DMS53 (cell line): ENCODE measurements at regions not wholly inside any gene's neighbourhood (a gene's known extent, or its start where the extent isn't known, plus 50 kb on each side); places are given as distances from the start of the nearest gene placed in this dataset.
"Not testable (repeated sequence)": the region's sequence is repeated elsewhere in the genome, so short reads cannot be mapped to it uniquely, and the experiment has no call there.

Experiments
- DNase-seq: peaks from one replicate; lab custom pipeline; 2025; lab: John Stamatoyannopoulos, UW

GRCh38 chr1:58190267-58190988 lies 356.1 kb downstream of the OMA1 start:
- no peak for DNase-seq

GRCh38 chr1:58189453-58189852 lies 357.1 kb downstream of the OMA1 start:
- no peak for DNase-seq

DNA sequence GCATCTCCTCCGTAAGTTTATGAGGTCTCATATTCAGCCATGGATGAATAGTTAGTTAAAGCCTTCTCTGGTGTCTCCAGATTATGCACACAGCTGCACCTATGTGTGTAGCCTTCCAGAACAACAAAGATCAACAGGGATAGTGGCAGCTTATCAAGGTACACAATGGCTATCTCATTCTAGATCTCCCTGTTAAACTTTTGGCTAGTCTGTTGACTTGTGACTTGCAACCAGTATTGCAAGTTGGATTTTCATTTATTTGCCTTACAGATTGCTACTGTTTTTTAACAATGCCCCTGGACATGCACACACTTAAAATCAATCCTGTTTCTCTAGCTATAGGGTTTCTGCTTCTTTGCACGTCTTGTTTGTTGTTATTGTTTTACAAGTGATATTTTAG lies 363.2 kb downstream of the OMA1 start:
- DNase-seq = peak; percentile 88

DNA sequence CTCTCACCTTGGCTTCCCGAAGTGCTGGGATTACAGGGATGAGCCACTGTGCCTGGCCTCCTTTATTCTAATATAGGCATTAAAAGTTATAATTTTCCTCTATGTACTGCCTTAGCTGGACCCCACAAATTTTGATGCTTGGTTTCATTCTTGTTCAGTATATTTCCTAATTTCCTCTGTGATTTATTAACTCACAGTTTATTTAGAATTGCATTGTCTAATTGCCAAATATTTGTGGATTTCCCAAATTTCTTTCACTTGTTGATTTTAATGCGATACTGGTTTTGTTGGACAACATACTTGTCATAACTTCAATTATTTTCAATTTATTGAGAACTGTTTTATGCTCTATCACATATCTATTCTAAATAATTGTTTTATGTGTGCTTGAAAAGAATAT lies 366.0 kb downstream of the OMA1 start:
- DNase-seq = no peak

- DNase-seq = not testable (repeated sequence)
Observed at GRCh38 chr1:58169160-58169559, 377.4 kb downstream of the OMA1 start.

- not testable (repeated sequence) for DNase-seq
Observed at GRCh38 chr1:58167131-58167530, 379.4 kb downstream of the OMA1 start.

GRCh38 chr1:58166417-58166816 lies 380.1 kb downstream of the OMA1 start:
- DNase-seq = no peak

- DNase-seq = no peak
Observed at GRCh38 chr1:58165073-58165472, 381.5 kb downstream of the OMA1 start.

- peak; percentile 93 for DNase-seq
Observed at GRCh38 chr1:58162952-58163550, 383.5 kb downstream of the OMA1 start.

- DNase-seq = no peak
Observed at GRCh38 chr1:58159434-58159830, 387.1 kb downstream of the OMA1 start.

DNA sequence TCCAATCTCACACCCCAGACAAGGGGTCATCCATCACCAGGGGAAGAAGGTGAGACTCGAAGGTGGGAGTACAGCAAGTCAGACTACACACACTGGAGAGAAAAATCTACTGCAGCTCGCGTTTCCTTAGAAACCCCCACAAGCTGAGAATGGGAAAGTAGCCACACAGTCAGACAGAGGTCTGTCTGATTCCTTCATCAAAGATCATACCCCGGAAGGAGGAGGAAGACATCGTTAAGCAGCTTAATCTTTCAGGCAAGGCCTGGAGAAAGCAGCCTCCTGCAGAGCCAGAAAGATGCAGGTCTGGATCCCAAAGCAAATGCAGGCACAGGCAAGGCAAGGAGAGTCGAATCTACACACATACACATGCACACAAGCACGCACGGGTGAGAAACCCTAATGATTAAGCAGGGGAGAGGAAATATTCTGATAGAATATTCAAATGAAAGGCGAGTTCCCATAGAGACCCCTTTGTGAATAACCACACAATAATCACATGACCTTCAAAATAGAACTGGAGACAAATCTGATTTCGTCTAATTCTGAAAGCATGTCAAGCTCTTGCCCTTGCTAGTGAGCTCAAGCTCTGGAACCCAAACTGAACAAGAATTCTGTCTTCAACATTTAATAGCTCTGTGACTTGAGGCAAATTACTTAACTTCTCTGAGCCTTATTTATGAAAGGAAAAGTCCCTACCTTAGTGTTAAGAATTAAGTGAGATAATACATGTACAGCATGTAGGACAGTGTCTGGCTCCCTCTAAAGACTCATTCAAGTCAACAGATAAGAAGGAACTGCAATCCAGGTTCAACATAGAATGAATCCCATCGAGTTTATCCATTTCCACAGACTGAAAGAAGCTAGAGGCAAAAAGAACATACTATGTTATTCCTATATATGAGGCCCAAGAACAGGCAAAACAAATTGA lies 387.8 kb downstream of the OMA1 start:
- DNase-seq = no peak

DNA sequence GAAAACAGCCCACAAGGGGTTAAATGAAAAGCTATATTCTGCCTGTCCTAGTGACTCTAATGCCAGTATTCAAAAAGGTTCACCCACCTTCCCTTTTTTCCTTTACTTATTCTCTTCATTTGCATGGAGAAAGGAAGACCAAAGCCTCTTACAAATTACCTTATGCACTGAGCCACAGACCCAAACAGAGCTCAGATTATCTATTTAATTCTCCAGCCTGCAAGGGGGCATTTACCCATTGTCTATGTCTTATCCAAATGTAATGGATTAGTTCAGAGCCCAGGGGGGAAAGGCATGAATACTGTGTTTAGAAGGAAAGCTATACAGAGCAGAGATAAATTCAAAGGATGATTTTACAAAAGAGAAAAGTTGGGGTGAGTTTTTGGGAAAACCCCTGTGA lies 388.5 kb downstream of the OMA1 start:
- DNase-seq = no peak

DNA sequence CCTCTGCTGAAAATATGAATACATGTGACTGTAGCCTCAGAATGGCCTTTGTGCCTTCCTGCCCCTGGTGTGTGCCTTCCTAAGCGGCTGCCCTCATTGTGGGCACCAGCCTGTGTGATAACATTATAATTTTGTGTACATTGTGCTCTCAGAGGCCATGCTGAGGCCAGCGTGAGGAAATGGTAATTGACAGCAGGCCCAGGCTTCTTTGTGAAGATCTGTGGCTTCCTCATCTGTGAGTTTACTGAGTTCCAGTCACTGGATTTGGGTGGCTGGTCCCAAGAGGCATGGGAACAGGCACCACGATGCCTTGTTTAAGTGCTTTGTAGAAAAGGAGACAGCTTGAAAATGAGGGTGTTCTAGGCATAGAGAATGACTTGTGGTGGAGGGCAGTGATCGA lies 389.3 kb downstream of the OMA1 start:
- DNase-seq = peak; percentile 20

DNA sequence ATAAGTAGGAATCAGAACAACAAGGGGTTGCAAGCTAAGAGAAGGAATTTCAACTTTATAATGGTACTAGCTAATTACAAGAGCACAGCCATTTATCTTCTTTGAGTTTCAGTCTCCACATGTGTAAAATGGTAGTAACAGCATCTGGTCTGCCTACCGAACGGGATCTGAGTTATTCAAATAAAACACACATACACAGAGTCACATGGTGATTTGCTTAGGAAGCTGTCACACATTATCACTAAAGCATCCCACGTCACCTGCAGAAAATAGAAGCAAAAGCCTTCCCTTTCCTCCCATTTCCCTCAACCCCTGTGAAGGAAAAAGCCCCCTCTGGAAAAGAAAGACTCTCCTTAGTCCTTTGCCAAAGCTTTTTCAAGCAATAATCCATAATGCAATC lies 389.7 kb downstream of the OMA1 start:
- DNase-seq = no peak

GRCh38 chr1:58156124-58156468 lies 390.4 kb downstream of the OMA1 start:
- no peak for DNase-seq

DNA sequence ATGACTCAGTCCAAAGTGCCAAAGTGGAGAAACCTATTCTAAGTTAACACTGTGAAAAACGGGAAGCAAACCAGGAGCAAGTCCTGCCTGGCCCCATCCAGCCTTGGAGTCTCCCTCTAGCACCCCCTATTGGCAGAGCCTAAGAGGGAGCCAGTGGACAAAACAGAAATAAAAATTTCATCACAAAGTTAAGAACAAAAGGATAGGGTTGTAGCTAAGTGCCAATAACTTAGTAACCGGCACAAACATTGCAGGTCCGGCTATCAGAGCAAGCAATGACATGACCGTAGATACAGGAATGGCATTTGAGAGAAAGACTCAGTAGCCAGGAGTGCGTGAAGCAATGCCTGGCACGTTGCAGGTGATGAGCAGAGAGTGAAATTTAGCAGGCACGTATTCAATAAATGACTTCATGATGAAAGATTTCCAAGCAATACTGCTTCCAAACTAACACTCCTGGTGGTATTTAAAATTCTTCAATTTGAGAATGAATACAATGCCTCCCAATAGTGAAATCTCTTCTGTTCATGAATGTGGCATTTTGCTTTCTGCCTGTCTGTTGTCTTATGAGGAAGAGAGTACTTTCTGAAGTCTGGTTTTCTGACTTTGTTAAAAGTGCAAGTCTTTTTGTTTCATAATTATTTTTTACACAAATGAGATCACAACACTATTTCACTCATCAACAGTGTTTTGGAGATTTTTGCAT lies 391.0 kb downstream of the OMA1 start:
- peak; percentile 79 for DNase-seq

GRCh38 chr1:58154256-58154655 lies 392.3 kb downstream of the OMA1 start:
- no peak for DNase-seq

DNA sequence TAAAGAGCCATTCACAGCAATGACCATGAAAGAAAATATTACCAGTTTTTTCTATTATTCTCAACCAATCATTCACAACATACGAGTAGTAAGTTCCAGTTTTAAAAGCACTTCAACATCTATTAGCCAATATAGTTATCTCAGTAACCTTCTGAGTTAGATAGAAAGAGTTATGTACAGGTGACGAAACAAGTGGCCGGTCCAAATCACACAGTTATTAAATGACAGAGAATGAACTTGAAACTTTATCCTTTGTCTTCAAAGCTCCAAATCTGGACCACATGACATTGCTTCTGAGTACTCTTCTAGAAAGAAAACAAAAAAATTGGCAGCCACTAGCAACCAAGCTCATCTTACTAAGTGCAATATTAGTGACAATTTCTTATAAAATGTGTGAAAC lies 393.8 kb downstream of the OMA1 start:
- DNase-seq = no peak

DNA sequence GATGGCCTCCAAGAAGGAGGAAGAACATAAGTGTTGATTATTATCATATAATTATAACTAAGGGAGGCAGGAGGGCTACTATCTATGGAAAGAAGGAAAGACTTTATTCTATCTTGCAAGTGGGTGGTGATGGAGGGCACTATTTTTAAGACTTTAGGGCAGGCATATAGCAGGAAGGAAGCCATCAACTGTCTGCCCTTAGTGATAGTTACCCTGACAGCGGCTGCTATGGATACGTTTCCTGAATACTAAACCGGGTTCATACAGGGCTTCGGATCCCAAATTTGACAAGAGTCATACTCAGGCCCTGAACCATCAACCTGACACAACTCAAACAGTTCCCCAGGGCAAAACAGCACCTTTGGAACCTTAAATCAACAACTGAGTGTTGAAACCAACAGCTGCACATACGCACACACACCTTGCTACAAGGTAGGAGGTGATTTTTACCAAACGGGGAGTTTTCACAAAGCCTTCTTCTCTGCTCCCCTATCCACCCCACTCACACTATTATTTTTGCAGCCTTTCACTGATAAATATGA lies 397.2 kb downstream of the OMA1 start:
- no peak for DNase-seq

DNA sequence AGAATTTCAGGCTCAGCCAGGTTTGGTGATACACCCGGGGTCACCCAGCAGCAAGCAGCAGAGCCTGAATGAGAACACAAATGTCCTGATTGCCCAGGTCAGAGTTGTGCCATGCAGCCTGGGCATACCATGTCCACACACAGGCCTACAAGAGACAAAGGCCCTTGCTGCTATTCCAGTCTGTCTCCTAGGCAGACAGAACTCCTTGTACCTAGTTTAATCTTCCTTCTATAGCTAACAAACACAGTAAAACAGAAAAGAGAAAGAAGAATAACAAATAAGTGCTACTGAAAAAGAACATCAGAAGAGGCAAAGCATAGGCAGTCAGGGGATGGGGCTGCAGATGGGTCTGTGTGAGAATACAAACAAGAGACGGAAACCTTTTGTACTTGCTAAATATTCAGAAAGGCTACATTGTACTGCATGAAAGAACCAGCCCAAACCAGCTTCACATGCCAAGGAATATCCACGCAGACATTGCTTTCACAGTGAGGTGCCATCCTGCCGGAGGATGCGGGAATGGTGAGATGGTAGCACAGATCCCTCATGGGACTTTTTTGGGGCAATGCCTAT lies 401.7 kb downstream of the OMA1 start:
- no peak for DNase-seq

GRCh38 chr1:58143972-58144697 lies 402.4 kb downstream of the OMA1 start:
- no peak for DNase-seq
